ENCODE measurements at regions not wholly inside any gene's neighbourhood (a gene's known extent, or its start where the extent isn't known, plus 50 kb on each side); places are given as distances from the start of the nearest gene placed in this dataset.

DNA sequence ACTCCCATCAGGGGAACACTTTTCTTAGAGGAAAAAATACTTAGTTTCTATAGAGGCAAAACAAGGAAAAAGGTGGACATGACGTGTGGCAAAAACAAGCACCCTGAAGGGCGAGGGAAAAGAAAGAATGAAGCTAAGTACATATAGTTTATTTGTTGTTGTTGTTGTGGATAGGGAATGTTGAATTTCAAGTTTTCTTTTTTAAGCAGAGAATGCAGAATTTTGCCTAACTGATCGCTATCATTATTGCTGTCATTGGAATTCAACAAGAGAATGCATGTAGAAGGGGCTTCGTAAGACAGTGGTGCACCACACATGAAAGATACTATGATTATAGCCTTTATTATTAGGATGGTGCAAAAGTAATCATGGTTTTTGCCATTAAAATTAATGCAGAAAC is 144.0 kb downstream of the LMO4 start:
- no peak for TF ChIP-seq SP1 (IDR thresholded peaks at IDR 0.05)
- TF ChIP-seq, protein P1, sequence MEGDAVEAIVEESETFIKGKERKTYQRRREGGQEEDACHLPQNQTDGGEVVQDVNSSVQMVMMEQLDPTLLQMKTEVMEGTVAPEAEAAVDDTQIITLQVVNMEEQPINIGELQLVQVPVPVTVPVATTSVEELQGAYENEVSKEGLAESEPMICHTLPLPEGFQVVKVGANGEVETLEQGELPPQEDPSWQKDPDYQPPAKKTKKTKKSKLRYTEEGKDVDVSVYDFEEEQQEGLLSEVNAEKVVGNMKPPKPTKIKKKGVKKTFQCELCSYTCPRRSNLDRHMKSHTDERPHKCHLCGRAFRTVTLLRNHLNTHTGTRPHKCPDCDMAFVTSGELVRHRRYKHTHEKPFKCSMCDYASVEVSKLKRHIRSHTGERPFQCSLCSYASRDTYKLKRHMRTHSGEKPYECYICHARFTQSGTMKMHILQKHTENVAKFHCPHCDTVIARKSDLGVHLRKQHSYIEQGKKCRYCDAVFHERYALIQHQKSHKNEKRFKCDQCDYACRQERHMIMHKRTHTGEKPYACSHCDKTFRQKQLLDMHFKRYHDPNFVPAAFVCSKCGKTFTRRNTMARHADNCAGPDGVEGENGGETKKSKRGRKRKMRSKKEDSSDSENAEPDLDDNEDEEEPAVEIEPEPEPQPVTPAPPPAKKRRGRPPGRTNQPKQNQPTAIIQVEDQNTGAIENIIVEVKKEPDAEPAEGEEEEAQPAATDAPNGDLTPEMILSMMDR (IDR thresholded peaks at IDR 0.05; ENCODE audit: low read depth, low read length, missing input control) = no peak
